ENCODE measurements at regions not wholly inside any gene's neighbourhood (a gene's known extent, or its start where the extent isn't known, plus 50 kb on each side); places are given as distances from the start of the nearest gene placed in this dataset.

DNA sequence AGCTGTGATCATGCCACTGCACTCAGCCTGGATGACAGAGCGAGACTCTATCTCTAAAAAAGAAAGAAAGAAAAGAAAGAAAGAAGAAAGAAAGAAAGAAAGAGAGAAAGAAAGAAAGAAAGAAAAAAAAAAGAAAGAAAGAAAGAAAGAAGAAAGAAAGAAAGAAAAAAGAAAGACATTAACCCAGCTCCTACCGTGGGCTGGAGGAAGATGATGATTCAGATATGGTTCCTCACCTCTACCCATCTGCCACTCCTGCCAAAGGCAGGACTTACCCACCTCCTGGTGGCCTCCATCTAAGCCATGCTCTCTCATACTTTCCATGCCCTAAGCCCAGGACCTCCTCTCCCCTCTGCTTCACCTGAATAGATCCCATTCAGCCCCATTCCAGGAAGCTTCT lies 93.3 kb upstream of the LHX1 start:
- TF ChIP-seq, protein P1, sequence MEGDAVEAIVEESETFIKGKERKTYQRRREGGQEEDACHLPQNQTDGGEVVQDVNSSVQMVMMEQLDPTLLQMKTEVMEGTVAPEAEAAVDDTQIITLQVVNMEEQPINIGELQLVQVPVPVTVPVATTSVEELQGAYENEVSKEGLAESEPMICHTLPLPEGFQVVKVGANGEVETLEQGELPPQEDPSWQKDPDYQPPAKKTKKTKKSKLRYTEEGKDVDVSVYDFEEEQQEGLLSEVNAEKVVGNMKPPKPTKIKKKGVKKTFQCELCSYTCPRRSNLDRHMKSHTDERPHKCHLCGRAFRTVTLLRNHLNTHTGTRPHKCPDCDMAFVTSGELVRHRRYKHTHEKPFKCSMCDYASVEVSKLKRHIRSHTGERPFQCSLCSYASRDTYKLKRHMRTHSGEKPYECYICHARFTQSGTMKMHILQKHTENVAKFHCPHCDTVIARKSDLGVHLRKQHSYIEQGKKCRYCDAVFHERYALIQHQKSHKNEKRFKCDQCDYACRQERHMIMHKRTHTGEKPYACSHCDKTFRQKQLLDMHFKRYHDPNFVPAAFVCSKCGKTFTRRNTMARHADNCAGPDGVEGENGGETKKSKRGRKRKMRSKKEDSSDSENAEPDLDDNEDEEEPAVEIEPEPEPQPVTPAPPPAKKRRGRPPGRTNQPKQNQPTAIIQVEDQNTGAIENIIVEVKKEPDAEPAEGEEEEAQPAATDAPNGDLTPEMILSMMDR (IDR thresholded peaks at IDR 0.05; ENCODE audit: low read depth, low read length, poor library complexity, severe bottlenecking) = no peak
- TF ChIP-seq EZH2phosphoT487 (IDR thresholded peaks at IDR 0.05; ENCODE audit: borderline replicate concordance, low read length) = no peak
